Testis (tissue), 2 donors: ENCODE measurements at regions not wholly inside any gene's neighbourhood (a gene's known extent, or its start where the extent isn't known, plus 50 kb on each side); places are given as distances from the start of the nearest gene placed in this dataset.

ENCODE experiments used
- DNase-seq: peaks from one replicate; pipeline ENCODE4 v3.0.0-alpha.2; 2019
- H3K27ac ChIP-seq, 2 donors: fragments of 200-600 bp; sonication (generic); one replicate each; pipeline ENCODE4 v1.5.1; 2019
- H3K27me3 ChIP-seq: fragments of 200-600 bp; sonication (generic); one replicate; pipeline ENCODE4 v1.5.1; 2019
- H3K36me3 ChIP-seq: fragments of 200-600 bp; sonication (generic); one replicate; pipeline ENCODE4 v1.5.1; 2017; ENCODE audit warnings: low read depth; ENCODE audit errors: missing control alignments
- H3K4me1 ChIP-seq: fragments of 200-600 bp; sonication (generic); one replicate; pipeline ENCODE4 v1.5.1; 2019
- H3K4me3 ChIP-seq, 2 donors: fragments of 200-600 bp; sonication (generic); one replicate each; pipeline ENCODE4 v1.5.1; 2017 to 2019
- H3K9me3 ChIP-seq: fragments of 200-600 bp; sonication (generic); one replicate; pipeline ENCODE4 v1.5.1; 2017
- CTCF ChIP-seq, 3 experiments: fragments of 450-650 bp in 2 of 3; fragments of 200-600 bp in 1 of 3; sonication (generic) in 1 of 3; IDR thresholded peaks; one replicate each; pipeline ENCODE4 v1.5.1; 2016 to 2019; ENCODE audit warnings: antibody characterized with exemption in 3 of 3, mild to moderate bottlenecking in 2 of 3, moderate library complexity in 1 of 3
- POLR2A ChIP-seq: fragments of 450-650 bp; IDR thresholded peaks from one replicate; pipeline ENCODE4 v1.6.1; 2017; ENCODE audit warnings: antibody characterized with exemption, mild to moderate bottlenecking, moderate library complexity
- WGBS, 2 donors: methylation state at CpG; one replicate each; pipeline ENCODE4 v1.1.5; 2018; 5-methylcytosine and 5-hydroxymethylcytosine counted together
- intact Hi-C: fragments of 100-400 bp; cut with DNase I; formaldehyde crosslinking; loops from one replicate; pipeline ENCODE4 v1.15.1; 2023; ENCODE audit warnings: low total_unique reads

GRCh38 chr2:190127651-190128050 is 65.1 kb upstream of the MSTN start:
- no peaks in the 10 kb centered on the region for H3K36me3 ChIP-seq
- no peaks in the 10 kb centered on the region for H3K9me3 ChIP-seq
- intact Hi-C loops, result no loop called here
- H3K4me3 ChIP-seq, result no peak overlapping the region
- H3K27me3 ChIP-seq, result no peaks in the 10 kb centered on the region
- no peaks in the 10 kb centered on the region for H3K4me1 ChIP-seq
- no peak for DNase-seq
- no peak overlapping the region for H3K27ac ChIP-seq
- TF ChIP-seq CTCF (IDR thresholded peaks at IDR 0.05) (no peak), POLR2A (no peak)

- Histone ChIP-seq H3K27me3 (no peaks in the 10 kb centered on the region), H3K4me3 (no peak overlapping the region), H3K36me3 (no peaks in the 10 kb centered on the region), H3K4me1 (no peaks in the 10 kb centered on the region), H3K27ac (no peak overlapping the region), H3K9me3 (no peaks in the 10 kb centered on the region)
- intact Hi-C loops, result no loop called here
- no peak for TF ChIP-seq CTCF (IDR thresholded peaks at IDR 0.05)
- TF ChIP-seq POLR2A, result no peak
- DNase-seq, result no peak
Observed at GRCh38 chr2:190126798-190127197, 64.3 kb upstream of the MSTN start.

- Histone ChIP-seq H3K27me3 (no peaks in the 10 kb centered on the region), H3K4me3 (no peak overlapping the region), H3K4me1 (no peaks in the 10 kb centered on the region), H3K9me3 (no peaks in the 10 kb centered on the region), H3K36me3 (no peaks in the 10 kb centered on the region), H3K27ac (no peak overlapping the region)
- DNase-seq, result no peak
- TF ChIP-seq POLR2A (no peak), CTCF (IDR thresholded peaks at IDR 0.05) (no peak)
- WGBS, 2 donors, result 93 to 96% methylated on average over 2 of the region's 2 CpGs
- intact Hi-C loops, result no loop called here
Observed at GRCh38 chr2:190123956-190124355, 61.4 kb upstream of the MSTN start.

- 65 to 66% methylated on average over 1 of the region's 1 CpG for WGBS, 2 donors
- Histone ChIP-seq H3K27ac (no peak overlapping the region), H3K4me3 (no peak overlapping the region), H3K36me3 (no peaks in the 10 kb centered on the region), H3K4me1 (no peaks in the 10 kb centered on the region), H3K27me3 (no peaks in the 10 kb centered on the region), H3K9me3 (no peaks in the 10 kb centered on the region)
- TF ChIP-seq POLR2A (no peak), CTCF (IDR thresholded peaks at IDR 0.05) (peak; percentile 16 to 38 (median 33))
- intact Hi-C loops, result no loop called here
- DNase-seq, result no peak
Observed at GRCh38 chr2:190121971-190122370, 59.4 kb upstream of the MSTN start.

- Histone ChIP-seq H3K4me1 (no peaks in the 10 kb centered on the region), H3K4me3 (no peak overlapping the region), H3K27ac (no peak overlapping the region), H3K36me3 (no peaks in the 10 kb centered on the region), H3K27me3 (no peaks in the 10 kb centered on the region), H3K9me3 (no peaks in the 10 kb centered on the region)
- DNase-seq, result no peak
- TF ChIP-seq POLR2A (no peak), CTCF (IDR thresholded peaks at IDR 0.05) (no peak)
- intact Hi-C loops, result no loop called here
Observed at GRCh38 chr2:190121305-190121704, 58.8 kb upstream of the MSTN start.
